ENCODE measurements at regions not wholly inside any gene's neighbourhood (a gene's known extent, or its start where the extent isn't known, plus 50 kb on each side); places are given as distances from the start of the nearest gene placed in this dataset.

DNA sequence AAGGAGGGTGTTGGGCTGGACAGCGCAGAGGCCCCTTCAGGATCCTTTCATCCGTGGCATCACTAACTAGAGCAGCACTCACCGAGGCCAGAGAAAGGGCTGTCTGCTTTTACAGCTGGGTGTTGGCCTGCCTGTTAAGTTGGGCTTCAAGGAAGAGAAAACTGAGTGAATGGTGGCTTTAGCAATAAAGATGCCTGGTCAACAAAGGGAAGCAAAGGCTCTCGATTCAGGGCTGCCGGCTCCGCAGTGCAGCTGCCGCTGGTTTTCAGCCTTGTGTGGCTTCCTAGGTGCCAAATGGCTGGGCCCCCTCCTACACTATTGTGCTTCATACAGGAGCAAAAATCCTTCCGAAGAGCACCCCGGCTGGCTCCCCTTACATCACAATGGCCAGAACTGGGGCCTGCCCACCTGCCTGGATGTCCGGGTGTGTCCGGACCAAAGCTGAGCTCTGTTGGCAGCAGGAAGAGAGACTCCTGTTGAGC lies 61.0 kb upstream of the GPR45 start:
- Histone ChIP-seq H3K27ac (no peak overlapping the region), H3K36me3 (no peaks in the 10 kb centered on the region), H3K27me3 (peaks cover 6% of the 10 kb centered on the region), H3K9me3 (no peaks in the 10 kb centered on the region), H3K4me3 (no peak overlapping the region), H3K4me1 (no peaks in the 10 kb centered on the region)
- intact Hi-C loops (cut with DNase I): no loop called here
- ATAC-seq (no peak), DNase-seq (no peak)
- TF ChIP-seq, protein P1, sequence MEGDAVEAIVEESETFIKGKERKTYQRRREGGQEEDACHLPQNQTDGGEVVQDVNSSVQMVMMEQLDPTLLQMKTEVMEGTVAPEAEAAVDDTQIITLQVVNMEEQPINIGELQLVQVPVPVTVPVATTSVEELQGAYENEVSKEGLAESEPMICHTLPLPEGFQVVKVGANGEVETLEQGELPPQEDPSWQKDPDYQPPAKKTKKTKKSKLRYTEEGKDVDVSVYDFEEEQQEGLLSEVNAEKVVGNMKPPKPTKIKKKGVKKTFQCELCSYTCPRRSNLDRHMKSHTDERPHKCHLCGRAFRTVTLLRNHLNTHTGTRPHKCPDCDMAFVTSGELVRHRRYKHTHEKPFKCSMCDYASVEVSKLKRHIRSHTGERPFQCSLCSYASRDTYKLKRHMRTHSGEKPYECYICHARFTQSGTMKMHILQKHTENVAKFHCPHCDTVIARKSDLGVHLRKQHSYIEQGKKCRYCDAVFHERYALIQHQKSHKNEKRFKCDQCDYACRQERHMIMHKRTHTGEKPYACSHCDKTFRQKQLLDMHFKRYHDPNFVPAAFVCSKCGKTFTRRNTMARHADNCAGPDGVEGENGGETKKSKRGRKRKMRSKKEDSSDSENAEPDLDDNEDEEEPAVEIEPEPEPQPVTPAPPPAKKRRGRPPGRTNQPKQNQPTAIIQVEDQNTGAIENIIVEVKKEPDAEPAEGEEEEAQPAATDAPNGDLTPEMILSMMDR (IDR thresholded peaks at IDR 0.05): no peak

- TF ChIP-seq, protein P1 (IDR thresholded peaks at IDR 0.05): no peak
- DNase-seq: no peak
- intact Hi-C loops (cut with DNase I): no loop called here
- Histone ChIP-seq H3K27me3 (peaks cover 6% of the 10 kb centered on the region), H3K36me3 (no peaks in the 10 kb centered on the region), H3K4me1 (no peaks in the 10 kb centered on the region), H3K4me3 (no peak overlapping the region), H3K27ac (no peak overlapping the region), H3K9me3 (no peaks in the 10 kb centered on the region)
- no peak for ATAC-seq
These were observed 60.3 kb upstream of the GPR45 start for GRCh38 chr2:105181282-105181681.

DNA sequence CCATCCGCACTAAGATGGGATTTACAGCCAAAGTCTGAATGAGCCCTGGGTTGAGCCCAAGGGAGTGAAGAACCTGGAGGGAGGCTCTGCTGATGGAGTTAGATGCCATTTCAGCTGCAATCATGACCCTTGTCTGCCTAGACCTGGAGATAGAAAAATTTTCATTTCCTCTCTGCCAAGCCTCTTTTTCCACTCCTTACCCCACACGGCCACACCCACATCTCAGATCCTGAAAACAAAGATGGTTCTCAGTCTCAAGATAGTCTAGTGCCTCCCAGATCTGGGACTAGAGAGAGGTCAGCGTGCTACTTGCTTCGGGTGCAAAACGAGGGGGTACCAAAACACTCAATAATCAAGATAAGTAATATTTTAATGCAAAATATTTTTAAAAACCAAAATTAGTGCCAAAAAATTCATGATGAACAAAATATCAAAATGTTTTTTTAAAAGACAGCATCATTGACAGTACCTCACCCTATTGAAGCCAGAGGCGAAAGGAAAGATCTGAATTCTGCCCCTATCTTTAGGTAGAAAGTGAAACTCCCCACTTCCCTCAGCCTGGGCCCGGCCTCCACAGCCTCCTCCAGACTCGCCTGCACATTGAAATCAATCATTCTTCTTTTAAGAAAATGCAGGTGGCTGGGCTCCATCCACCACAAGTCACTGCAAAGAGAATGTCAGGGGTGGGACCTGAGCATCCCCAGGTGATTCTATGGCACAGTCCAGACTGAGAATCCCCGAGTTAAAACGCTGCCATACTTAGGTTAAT lies 57.8 kb upstream of the GPR45 start:
- intact Hi-C loops (cut with DNase I): no loop called here
- ATAC-seq (no peak), DNase-seq (no peak)
- no peaks in the 10 kb centered on the region for H3K27me3 ChIP-seq
- no peak overlapping the region for H3K27ac ChIP-seq
- no peak overlapping the region for H3K4me3 ChIP-seq
- no peaks in the 10 kb centered on the region for H3K36me3 ChIP-seq
- H3K9me3 ChIP-seq: no peaks in the 10 kb centered on the region
- no peaks in the 10 kb centered on the region for H3K4me1 ChIP-seq
- TF ChIP-seq, protein P1 (IDR thresholded peaks at IDR 0.05): no peak

- DNase-seq: no peak
- H3K27ac ChIP-seq: no peak overlapping the region
- no peaks in the 10 kb centered on the region for H3K36me3 ChIP-seq
- intact Hi-C loops (cut with DNase I): no loop called here
- no peaks in the 10 kb centered on the region for H3K9me3 ChIP-seq
- no peaks in the 10 kb centered on the region for H3K4me1 ChIP-seq
- TF ChIP-seq, protein P1 (IDR thresholded peaks at IDR 0.05): no peak
- ATAC-seq: no peak
- H3K4me3 ChIP-seq: no peak overlapping the region
- no peaks in the 10 kb centered on the region for H3K27me3 ChIP-seq
These were observed 57.1 kb upstream of the GPR45 start for GRCh38 chr2:105184420-105184819.

GRCh38 chr2:105186967-105187498 lies 54.5 kb upstream of the GPR45 start:
- no peaks in the 10 kb centered on the region for H3K9me3 ChIP-seq
- no peak overlapping the region for H3K4me3 ChIP-seq
- no peak for DNase-seq
- intact Hi-C loops (cut with DNase I): no loop called here
- no peak overlapping the region for H3K27ac ChIP-seq
- no peak for ATAC-seq
- TF ChIP-seq, protein P1 (IDR thresholded peaks at IDR 0.05): no peak
- no peaks in the 10 kb centered on the region for H3K4me1 ChIP-seq
- H3K27me3 ChIP-seq: no peaks in the 10 kb centered on the region
- no peaks in the 10 kb centered on the region for H3K36me3 ChIP-seq

Measured in upper lobe of right lung (tissue), 1 donor.